H1 (cell line): ENCODE measurements at regions not wholly inside any gene's neighbourhood (a gene's known extent, or its start where the extent isn't known, plus 50 kb on each side); places are given as distances from the start of the nearest gene placed in this dataset.

ENCODE experiments used
- CTCF ChIA-PET: fragments of 300-600 bp; sonication (Branson Sonifier 250); formaldehyde crosslinking; loops from one replicate; lab custom pipeline; 2021; ENCODE audit not compliant: partially characterized antibody; lab: Charles Lee
- POLR2A ChIA-PET: fragments of 300-600 bp; sonication (Branson Sonifier 250); formaldehyde crosslinking; loops from one replicate; lab custom pipeline; 2021; ENCODE audit warnings: inconsistent platforms; ENCODE audit not compliant: partially characterized antibody; lab: Charles Lee
- DNase-seq, 2 experiments: peaks; one replicate each; pipeline versions ENCODE4 v3.0.0 to v3.0.0-alpha.2; 2010 to 2022; ENCODE audit warnings: low spot score in 2 of 2, low read depth in 1 of 2, mixed read lengths in 1 of 2
- FAIRE-seq: peaks from 2 replicates; lab custom pipeline; 2011; peaks lifted over from hg19 to GRCh38; lab: Jason Lieb, UNC
- H2AFZ ChIP-seq: 2 replicates; pipeline ENCODE4 v1.8.1; 2012; ENCODE audit warnings: low read length, inconsistent platforms
- H2AK5ac ChIP-seq: 2 replicates; pipeline ENCODE4 v1.6.1; 2013; ENCODE audit warnings: low read depth, low read length
- H2BK120ac ChIP-seq: replicated peaks from 2 replicates; pipeline ENCODE3; 2013; ENCODE audit warnings: low read depth, low read length, inconsistent platforms
- H2BK12ac ChIP-seq: 2 replicates; pipeline ENCODE4 v1.6.1; 2013; ENCODE audit warnings: low read depth, low read length
- H2BK15ac ChIP-seq: 2 replicates; pipeline ENCODE4 v1.6.1; 2013; ENCODE audit warnings: low read length
- H2BK20ac ChIP-seq: 2 replicates; pipeline ENCODE4 v1.6.1; 2013; ENCODE audit warnings: low read length
- H2BK5ac ChIP-seq: 2 replicates; pipeline ENCODE4 v1.6.1; 2013; ENCODE audit warnings: low read depth, low read length
- H3K14ac ChIP-seq: 2 replicates; pipeline ENCODE4 v1.6.1; 2013; ENCODE audit warnings: inconsistent platforms; ENCODE audit not compliant: insufficient read length
- H3K18ac ChIP-seq: 2 replicates; pipeline ENCODE4 v1.6.1; 2013; ENCODE audit warnings: low read length; ENCODE audit errors: extremely low read depth
- H3K23ac ChIP-seq: 2 replicates; pipeline ENCODE4 v1.6.1; 2013; ENCODE audit warnings: inconsistent platforms; ENCODE audit not compliant: insufficient read length
- H3K23me2 ChIP-seq: 2 replicates; pipeline ENCODE4 v1.6.1; 2013; ENCODE audit warnings: low read depth, low read length
- H3K27ac ChIP-seq: 2 replicates; pipeline ENCODE4 v1.6.1; 2011; ENCODE audit warnings: low read depth, low read length, inconsistent platforms
- H3K27me3 ChIP-seq, 4 experiments: replicated peaks in 1 of 4; 1 replicate in 1 of 4; 2 replicates in 3 of 4; pipeline versions ENCODE4 v1.6.1 to v1.8.1; 2011 to 2013; ENCODE audit warnings: low read length in 3 of 4, mild to moderate bottlenecking in 3 of 4, inconsistent platforms in 2 of 4, mixed read lengths in 2 of 4, moderate library complexity in 1 of 4; ENCODE audit not compliant: control insufficient read depth in 3 of 4, insufficient read depth in 3 of 4; ENCODE audit errors: extremely low read depth in 1 of 4
- H3K36me3 ChIP-seq, 4 experiments: 2 replicates each; pipeline versions ENCODE4 v1.6.1 to v1.8.1; 2011 to 2013; ENCODE audit warnings: mild to moderate bottlenecking in 4 of 4, low read length in 3 of 4, moderate library complexity in 2 of 4, control low read depth in 1 of 4, inconsistent platforms in 1 of 4; ENCODE audit not compliant: insufficient read depth in 4 of 4, control insufficient read depth in 2 of 4
- H3K4ac ChIP-seq: replicated peaks from 2 replicates; pipeline ENCODE3; 2013; ENCODE audit warnings: low read length, low read depth, mixed read lengths, inconsistent platforms; ENCODE audit not compliant: insufficient read length
- H3K4me1 ChIP-seq, 4 experiments: replicated peaks in 1 of 4; 1 replicate in 1 of 4; 2 replicates in 3 of 4; pipeline versions ENCODE4 v1.6.1 to v1.8.1; 2011 to 2013; ENCODE audit warnings: low read length in 3 of 4, inconsistent platforms in 2 of 4, mixed read lengths in 1 of 4; ENCODE audit not compliant: insufficient read depth in 4 of 4, control insufficient read depth in 3 of 4
- H3K4me2 ChIP-seq, 2 experiments: 2 replicates each; pipeline versions ENCODE4 v1.6.1 to v1.8.1; 2011 to 2013; ENCODE audit warnings: low read depth in 2 of 2, low read length in 2 of 2, control low read depth in 1 of 2, inconsistent platforms in 1 of 2, mild to moderate bottlenecking in 1 of 2; ENCODE audit not compliant: insufficient read depth in 1 of 2
- H3K4me3 ChIP-seq, 4 experiments: fragments of 200-600, 300-600 bp in 1 of 4; sonication (generic), shearing (Covaris generic), sonication (Bioruptor Twin) in 1 of 4; 2 replicates each; pipeline versions ENCODE4 v1.5.1 to v1.8.1; 2011 to 2016; ENCODE audit warnings: low read length in 4 of 4, low read depth in 3 of 4, control low read depth in 2 of 4, inconsistent platforms in 2 of 4, mild to moderate bottlenecking in 2 of 4, mixed read lengths in 1 of 4, moderate library complexity in 1 of 4; ENCODE audit not compliant: insufficient read depth in 2 of 4; ENCODE audit errors: extremely low read depth in 1 of 4
- H3K56ac ChIP-seq: replicated peaks from 2 replicates; pipeline ENCODE3; 2013; ENCODE audit warnings: low read depth, mild to moderate bottlenecking, mixed read lengths, low read length, inconsistent platforms; ENCODE audit not compliant: insufficient read length
- H3K79me1 ChIP-seq: 2 replicates; pipeline ENCODE4 v1.6.1; 2013; ENCODE audit warnings: low read depth, low read length, control low read depth
- H3K79me2 ChIP-seq, 2 experiments: 2 replicates each; pipeline versions ENCODE4 v1.6.1 to v1.8.1; 2012 to 2013; ENCODE audit warnings: low read length in 2 of 2, mild to moderate bottlenecking in 2 of 2, inconsistent platforms in 1 of 2; ENCODE audit not compliant: insufficient read depth in 2 of 2, control insufficient read depth in 1 of 2
- H3K9ac ChIP-seq, 4 experiments: replicated peaks in 1 of 4; 1 replicate in 1 of 4; 2 replicates in 3 of 4; pipeline versions ENCODE4 v1.6.1 to v1.8.1; 2011 to 2013; ENCODE audit warnings: low read depth in 3 of 4, low read length in 3 of 4, control low read depth in 2 of 4, mild to moderate bottlenecking in 2 of 4, moderate library complexity in 2 of 4, inconsistent platforms in 1 of 4; ENCODE audit errors: extremely low read depth in 1 of 4
- H3K9me3 ChIP-seq, 2 experiments: 2 replicates each; pipeline versions ENCODE4 v1.6.1 to v1.8.1; 2012 to 2013; ENCODE audit warnings: mild to moderate bottlenecking in 2 of 2, moderate library complexity in 2 of 2, control low read depth in 1 of 2, inconsistent platforms in 1 of 2, low read depth in 1 of 2, low read length in 1 of 2, mixed read lengths in 1 of 2; ENCODE audit not compliant: insufficient read depth in 2 of 2
- H4K20me1 ChIP-seq, 2 experiments: replicated peaks in 1 of 2; 2 replicates each; pipeline versions ENCODE3 to v1.8.1; 2011 to 2013; ENCODE audit warnings: inconsistent platforms in 2 of 2, low read length in 2 of 2, mild to moderate bottlenecking in 1 of 2; ENCODE audit not compliant: insufficient read depth in 2 of 2, control insufficient read depth in 1 of 2
- H4K5ac ChIP-seq: 2 replicates; pipeline ENCODE4 v1.6.1; 2013; ENCODE audit warnings: low read length, low read depth, mixed read lengths, inconsistent platforms; ENCODE audit not compliant: insufficient read length
- H4K8ac ChIP-seq: 2 replicates; pipeline ENCODE4 v1.8.0; 2013; ENCODE audit warnings: mild to moderate bottlenecking, moderate library complexity, low read length, inconsistent platforms; ENCODE audit not compliant: insufficient read depth; ENCODE audit errors: extremely low read depth
- H4K91ac ChIP-seq: replicated peaks from 2 replicates; pipeline ENCODE3; 2013; ENCODE audit warnings: low read length, mixed read lengths, inconsistent platforms; ENCODE audit not compliant: insufficient read length
- ASH2L ChIP-seq: fragments of 200-600, 300-600 bp; sonication (generic); IDR thresholded peaks from one replicate; pipeline ENCODE4 v1.7.1; 2017; ENCODE audit warnings: low read length
- BCL11A ChIP-seq, 2 experiments: IDR thresholded peaks; one replicate each; pipeline ENCODE4 v1.6.1; 2011; ENCODE audit warnings: low read depth in 2 of 2, low read length in 2 of 2, mild to moderate bottlenecking in 2 of 2
- GABPA ChIP-seq: IDR thresholded peaks from 2 replicates; pipeline ENCODE4 v1.6.1; 2011; ENCODE audit warnings: mild to moderate bottlenecking, low read length, moderate library complexity, borderline replicate concordance; ENCODE audit not compliant: insufficient read depth
- HDAC2 ChIP-seq, 2 experiments: fragments of 300-600 bp in 1 of 2; sonication (generic) in 1 of 2; IDR thresholded peaks; 2 replicates each; pipeline ENCODE4 v1.6.1; 2011 to 2012; ENCODE audit warnings: low read depth in 2 of 2, low read length in 2 of 2, mild to moderate bottlenecking in 2 of 2, moderate library complexity in 2 of 2, borderline replicate concordance in 1 of 2, inconsistent platforms in 1 of 2
- JUND ChIP-seq: IDR thresholded peaks from 2 replicates; pipeline ENCODE4 v1.6.1; 2011; ENCODE audit warnings: mild to moderate bottlenecking, improper control_type of control experiment, low read length
- MAFK ChIP-seq: IDR thresholded peaks from 2 replicates; pipeline ENCODE4 v1.6.1; 2012; ENCODE audit warnings: low read depth, mild to moderate bottlenecking, improper control_type of control experiment, low read length
- NRF1 ChIP-seq: IDR thresholded peaks from 2 replicates; pipeline ENCODE4 v1.6.1; 2011; ENCODE audit warnings: mild to moderate bottlenecking, low read depth, low read length, improper control_type of control experiment
- POU5F1 ChIP-seq: IDR thresholded peaks from 2 replicates; pipeline ENCODE4 v1.6.1; 2011; ENCODE audit warnings: low read depth, mild to moderate bottlenecking, low read length, moderate library complexity
- RAD21 ChIP-seq, 2 experiments: IDR thresholded peaks in 1 of 2; conservative IDR thresholded peaks in 1 of 2; 2 replicates each; pipeline ENCODE4 v1.6.1; 2011; ENCODE audit warnings: low read depth in 2 of 2, low read length in 2 of 2, improper control_type of control experiment in 1 of 2, inconsistent platforms in 1 of 2, mild to moderate bottlenecking in 1 of 2, moderate library complexity in 1 of 2
- RXRA ChIP-seq: IDR thresholded peaks from 2 replicates; pipeline ENCODE4 v1.6.1; 2011; ENCODE audit warnings: low read depth, mild to moderate bottlenecking, low read length, moderate library complexity; ENCODE audit not compliant: insufficient read depth
- SIX5 ChIP-seq: IDR thresholded peaks from 2 replicates; pipeline ENCODE4 v1.6.1; 2011; ENCODE audit warnings: mild to moderate bottlenecking, low read depth, low read length
- TAF7 ChIP-seq: optimal IDR thresholded peaks from 2 replicates; pipeline ENCODE3; 2011; ENCODE audit warnings: low read depth, mild to moderate bottlenecking, inconsistent platforms, low read length, moderate library complexity, borderline replicate concordance
- TBP ChIP-seq: IDR thresholded peaks from 2 replicates; pipeline ENCODE4 v1.6.1; 2011; ENCODE audit warnings: low read depth, low read length, improper control_type of control experiment
- WGBS, 2 experiments: shearing (Covaris generic) in 1 of 2; methylation state at CpG; one replicate each; pipeline versions ENCODE4 v1.1.6 to v1.1.7; 2013 to 2015; ENCODE audit warnings: low lambda C conversion rate in 2 of 2, mixed read lengths in 2 of 2, inconsistent platforms in 1 of 2, low coverage in 1 of 2, missing lambda C conversion rate in 1 of 2; ENCODE audit not compliant: insufficient replicate concordance in 2 of 2, insufficient coverage in 1 of 2, insufficient read length in 1 of 2; ENCODE audit errors: extremely low coverage in 1 of 2, missing lambda C conversion rate in 1 of 2; 5-methylcytosine and 5-hydroxymethylcytosine counted together
- TF ChIP-seq, protein P1 (sequence below): IDR thresholded peaks from 2 replicates; pipeline ENCODE4 v1.6.1; 2012; ENCODE audit warnings: inconsistent platforms

DNA sequence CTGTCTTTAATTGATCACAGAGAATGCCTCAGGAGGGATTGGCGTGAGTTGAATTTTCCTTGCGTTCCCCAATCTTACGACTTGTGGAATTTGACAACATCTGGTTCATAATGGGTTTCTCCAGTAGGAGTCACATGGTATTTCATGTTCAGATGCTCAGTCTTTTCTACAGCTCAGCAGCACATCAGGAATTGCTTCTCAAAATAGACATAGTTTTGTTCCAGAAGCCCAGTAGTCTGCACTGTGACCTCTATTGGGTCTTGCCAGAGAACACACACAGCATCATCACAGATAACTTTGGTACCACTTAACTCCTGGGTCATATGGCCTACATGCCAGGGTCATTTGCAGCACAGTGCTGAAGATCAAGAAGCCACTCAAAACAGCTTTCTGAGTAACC, 282.5 kb upstream of the HTR2A start:
- no peaks in the 10 kb centered on the region for H4K20me1 ChIP-seq
- H2BK120ac ChIP-seq: no peak overlapping the region
- no peak overlapping the region for H3K14ac ChIP-seq
- H4K91ac ChIP-seq: no peak overlapping the region
- no peaks in the 10 kb centered on the region for H3K36me3 ChIP-seq
- no peak overlapping the region for H2AK5ac ChIP-seq
- no peak overlapping the region for H2BK15ac ChIP-seq
- CTCF ChIA-PET: interaction anchor here (1.4 kb wide), 1 partner anchor 32 kb away, joined by 3 read pairs; no protein-coding TSS in a partner anchor
- WGBS, 2 experiments: 96% methylated on average over 3 of the region's 3 CpGs; no CpG with 5 or more reads in 1 of the 2 experiments
- H3K23ac ChIP-seq: no peak overlapping the region
- H3K4me3 ChIP-seq: no peak overlapping the region
- no peak overlapping the region for H3K27ac ChIP-seq
- H4K8ac ChIP-seq: no peak overlapping the region
- no peak overlapping the region for H2AFZ ChIP-seq
- no peak overlapping the region for H3K9ac ChIP-seq
- peaks cover 0 to 1% (median 0%) of the 10 kb centered on the region in 4 experiments; a peak in 1 of 7 replicates for H3K27me3 ChIP-seq
- no peak overlapping the region for H4K5ac ChIP-seq
- DNase-seq: no peak
- no peak overlapping the region for H3K18ac ChIP-seq
- no peaks in the 10 kb centered on the region for H3K79me1 ChIP-seq
- H2BK20ac ChIP-seq: no peak overlapping the region
- no peak overlapping the region for H3K4ac ChIP-seq
- H3K9me3 ChIP-seq: no peaks in the 10 kb centered on the region
- FAIRE-seq: no peak
- POLR2A ChIA-PET: no interaction called here
- H3K4me2 ChIP-seq: no peak overlapping the region
- H3K79me2 ChIP-seq: no peaks in the 10 kb centered on the region
- H3K23me2 ChIP-seq: no peaks in the 10 kb centered on the region
- H3K56ac ChIP-seq: no peak overlapping the region
- no peak overlapping the region for H2BK5ac ChIP-seq
- H2BK12ac ChIP-seq: no peak overlapping the region
- no peaks in the 10 kb centered on the region for H3K4me1 ChIP-seq
- no peak for TF ChIP-seq RAD21 (IDR thresholded peaks at IDR 0.05 in 1 of 2, conservative IDR thresholded peaks at IDR 0.05 in 1 of 2; ENCODE audit: low read depth in 2 of 2, low read length in 2 of 2)
- TF ChIP-seq POU5F1: no peak
- TF ChIP-seq, protein P1, sequence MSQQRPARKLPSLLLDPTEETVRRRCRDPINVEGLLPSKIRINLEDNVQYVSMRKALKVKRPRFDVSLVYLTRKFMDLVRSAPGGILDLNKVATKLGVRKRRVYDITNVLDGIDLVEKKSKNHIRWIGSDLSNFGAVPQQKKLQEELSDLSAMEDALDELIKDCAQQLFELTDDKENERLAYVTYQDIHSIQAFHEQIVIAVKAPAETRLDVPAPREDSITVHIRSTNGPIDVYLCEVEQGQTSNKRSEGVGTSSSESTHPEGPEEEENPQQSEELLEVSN: no peak
- no peak for TF ChIP-seq TBP
- no peak for TF ChIP-seq HDAC2 (IDR thresholded peaks at IDR 0.05; ENCODE audit: borderline replicate concordance in 1 of 2, low read depth in 2 of 2, low read length in 2 of 2)
- TF ChIP-seq BCL11A (IDR thresholded peaks at IDR 0.05; ENCODE audit: low read depth in 2 of 2, low read length in 2 of 2): no peak
- TF ChIP-seq GABPA: no peak
- TF ChIP-seq SIX5: no peak
- TF ChIP-seq TAF7: no peak
- TF ChIP-seq NRF1: no peak
- no peak for TF ChIP-seq ASH2L
- TF ChIP-seq MAFK: no peak
- TF ChIP-seq JUND: no peak
- no peak for TF ChIP-seq RXRA
